DMS 273 (cell line): ENCODE measurements at regions not wholly inside any gene's neighbourhood (a gene's known extent, or its start where the extent isn't known, plus 50 kb on each side); places are given as distances from the start of the nearest gene placed in this dataset.

ENCODE experiments used
- DNase-seq: peaks from one replicate; lab custom pipeline; 2025; ENCODE audit not compliant: unreplicated experiment; lab: John Stamatoyannopoulos, UW

DNA sequence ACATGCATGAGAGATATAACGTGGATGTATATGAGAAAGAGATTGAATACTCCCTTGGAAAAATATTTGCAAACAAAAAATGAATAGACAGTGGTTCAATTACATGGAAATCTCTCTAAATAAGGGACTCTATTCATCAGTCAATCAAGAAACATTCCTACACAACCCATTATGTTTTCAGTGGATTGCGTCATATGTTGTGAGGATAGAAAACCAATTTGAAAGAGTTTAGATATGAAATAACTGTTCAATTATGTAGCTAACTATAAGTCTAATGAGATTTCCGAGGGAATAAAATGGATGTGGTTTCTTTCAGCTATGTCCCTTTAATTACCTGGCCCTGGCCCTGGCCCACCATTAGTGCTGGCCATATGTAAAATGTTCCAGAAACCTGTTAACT lies 86.7 kb upstream of the TMCO5A start:
- DNase-seq: no peak

- no peak for DNase-seq
Observed at GRCh38 chr15:37856109-37856508, 78.3 kb upstream of the TMCO5A start.

GRCh38 chr15:37860896-37861295 lies 73.5 kb upstream of the TMCO5A start:
- DNase-seq: no peak

DNA sequence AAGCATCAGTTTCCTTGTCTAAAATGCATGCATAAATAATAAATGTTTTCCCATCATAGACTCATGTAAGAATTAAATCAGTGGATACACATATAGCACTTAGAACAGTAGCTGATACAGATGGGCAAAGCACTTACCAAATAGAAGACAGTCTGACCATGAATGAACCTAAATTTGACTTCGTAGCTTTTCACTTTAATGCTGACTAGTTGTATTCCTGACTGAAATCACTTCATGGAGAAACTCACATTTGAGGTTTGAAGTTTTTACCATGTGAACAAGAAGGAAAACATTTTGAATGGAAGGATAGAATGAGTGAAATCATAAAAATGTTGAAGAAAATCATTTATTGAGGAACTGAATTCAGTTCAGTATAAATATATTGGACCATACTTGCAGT lies 68.8 kb upstream of the TMCO5A start:
- no peak for DNase-seq

- no peak for DNase-seq
Observed at GRCh38 chr15:37870711-37871110, 63.7 kb upstream of the TMCO5A start.

DNA sequence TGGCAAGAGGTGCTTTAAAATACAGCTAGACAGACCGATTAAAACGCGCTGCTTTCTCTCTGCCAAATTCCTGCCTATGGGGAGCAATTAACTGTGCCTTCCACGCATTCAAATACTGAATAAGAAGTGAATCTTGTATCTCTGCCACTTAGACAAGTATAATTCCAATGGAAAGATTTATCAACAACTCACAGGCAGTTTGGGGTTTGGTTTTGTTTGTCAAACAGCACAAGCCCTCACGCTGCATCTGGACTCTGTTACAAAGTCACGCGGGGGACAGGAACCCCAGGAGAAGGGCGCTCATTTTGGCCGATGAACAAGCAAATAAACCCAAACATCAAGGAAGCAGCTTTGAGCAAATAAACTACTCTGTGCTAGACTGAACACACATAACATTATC lies 61.8 kb upstream of the TMCO5A start:
- DNase-seq: no peak

DNA sequence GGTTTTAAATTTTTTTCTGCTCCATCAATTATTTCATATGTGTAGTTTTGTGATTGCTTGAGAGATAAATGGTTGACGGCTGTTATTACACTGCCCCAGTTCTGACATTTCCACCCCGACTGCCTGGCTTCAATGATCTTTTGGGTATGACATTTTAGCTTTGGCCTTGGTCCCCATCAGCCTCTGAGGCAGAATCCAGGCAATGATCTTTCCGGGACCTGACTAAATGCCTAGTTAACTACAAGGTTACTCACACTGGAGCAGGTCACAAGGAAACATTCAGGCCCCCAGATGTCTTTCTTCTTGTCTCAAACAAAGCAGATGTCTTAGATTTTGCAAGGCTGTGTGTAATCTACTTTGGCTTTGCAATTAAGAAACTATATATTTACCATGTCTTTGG lies 61.1 kb upstream of the TMCO5A start:
- DNase-seq: no peak

- no peak for DNase-seq
Observed at GRCh38 chr15:37876900-37877299, 57.5 kb upstream of the TMCO5A start.

DNA sequence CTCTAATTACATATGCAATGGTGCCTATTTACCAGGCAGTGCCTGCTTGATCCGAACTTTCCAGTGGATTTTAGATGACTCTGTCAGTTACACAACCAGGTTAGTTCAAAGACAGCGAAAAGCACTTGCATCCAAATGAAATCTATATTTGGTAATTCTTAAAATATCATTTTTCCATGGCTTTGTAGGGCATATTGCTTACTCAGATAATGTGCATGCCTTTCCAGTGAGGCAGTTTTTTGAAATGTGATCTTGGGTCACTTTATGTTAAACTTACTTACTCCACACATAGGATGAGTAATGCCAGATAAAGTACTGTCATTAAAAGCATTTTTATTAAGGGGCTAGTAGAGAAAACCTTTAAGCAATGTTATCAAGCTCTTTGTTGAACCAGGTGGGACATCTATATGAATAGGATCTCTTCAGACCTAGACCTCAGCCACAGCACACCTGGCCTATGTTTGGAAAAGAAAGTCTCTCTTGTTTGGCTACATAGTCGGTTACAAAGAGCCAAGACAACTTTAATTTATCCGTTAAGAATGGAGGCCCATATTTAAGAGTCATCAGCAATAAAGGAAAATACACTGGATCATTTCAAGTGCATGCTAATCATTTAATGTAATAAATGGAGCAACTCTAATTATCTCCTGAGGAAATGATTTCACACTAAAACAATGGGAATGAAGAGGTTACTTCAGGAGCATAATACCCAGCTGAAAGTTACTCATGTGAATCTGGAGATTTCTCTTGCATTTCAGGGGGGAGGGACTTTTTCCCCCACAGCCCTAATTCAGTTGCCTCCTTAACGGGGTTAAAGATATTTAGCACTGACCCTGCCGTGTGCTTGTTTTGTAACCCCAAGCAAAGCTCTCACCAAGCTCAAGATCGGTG lies 56.3 kb upstream of the TMCO5A start:
- DNase-seq: no peak

GRCh38 chr15:37880009-37880834 lies 54.2 kb upstream of the TMCO5A start:
- peak; percentile 41 for DNase-seq

DNA sequence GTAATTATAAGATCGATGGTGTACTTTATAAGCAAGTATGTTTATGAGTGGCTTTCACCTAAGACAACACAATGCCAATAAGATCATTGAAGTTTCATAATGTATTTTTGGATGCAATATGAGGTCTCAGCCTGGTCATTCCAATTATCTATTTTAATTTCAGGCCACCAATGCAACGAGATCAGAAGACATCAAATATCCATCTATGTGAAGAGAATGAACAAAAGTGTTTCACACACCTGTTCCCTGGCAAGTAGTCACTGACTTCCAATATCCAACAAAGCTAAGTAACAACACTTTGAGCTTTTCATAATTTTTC lies 53.6 kb upstream of the TMCO5A start:
- DNase-seq: no peak

- DNase-seq: no peak
Observed at GRCh38 chr15:37881237-37882013, 53.0 kb upstream of the TMCO5A start.

DNA sequence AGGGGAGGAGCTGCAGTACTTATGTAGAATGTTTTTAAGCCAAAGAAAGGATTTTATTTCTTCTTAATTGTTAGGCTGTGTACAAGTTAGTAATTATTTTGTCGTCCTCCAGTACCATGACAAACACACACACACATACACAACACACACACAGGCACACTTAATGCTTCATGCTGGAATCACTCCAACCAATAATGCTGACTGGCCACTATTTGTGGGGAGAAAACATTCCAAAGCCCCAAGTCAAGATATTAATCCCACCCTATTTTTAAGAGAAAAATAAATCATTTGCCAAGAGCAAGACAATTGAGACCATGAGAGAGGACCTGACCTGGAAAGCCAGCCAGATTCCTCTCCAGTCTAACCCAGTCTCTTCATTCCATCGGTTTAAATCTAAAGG lies 51.8 kb upstream of the TMCO5A start:
- DNase-seq: no peak
